Germinal center (tissue), 1 donor: ENCODE measurements at regions not wholly inside any gene's neighbourhood (a gene's known extent, or its start where the extent isn't known, plus 50 kb on each side); places are given as distances from the start of the nearest gene placed in this dataset.

ENCODE experiments used
- DNase-seq: peaks from one replicate; pipeline ENCODE4 v3.0.0; 2012; ENCODE audit warnings: mixed read lengths, low spot score

- DNase-seq = no peak
Observed at GRCh38 chr9:30673132-30673531, 1711.3 kb upstream of the ACO1 start.

DNA sequence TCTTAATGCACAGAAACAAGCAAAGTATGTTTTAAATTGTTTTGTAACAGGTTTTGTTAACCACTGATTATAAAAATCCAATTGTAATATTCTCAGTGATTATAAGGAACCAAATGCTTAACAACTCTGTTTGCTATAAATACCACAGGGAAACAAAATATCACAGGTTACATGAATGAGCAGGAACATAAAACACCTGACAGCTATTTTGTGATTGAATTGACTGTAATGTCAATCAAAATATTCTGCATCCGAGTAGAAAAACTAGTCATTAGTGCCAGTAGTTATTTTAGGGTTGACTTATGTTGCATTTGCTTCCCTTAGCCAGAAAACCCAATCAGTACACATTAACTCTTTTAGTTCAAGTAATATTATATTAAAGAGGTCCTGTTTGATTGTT, 1707.8 kb upstream of the ACO1 start:
- no peak for DNase-seq

GRCh38 chr9:30677221-30677620, 1707.2 kb upstream of the ACO1 start:
- DNase-seq = no peak

GRCh38 chr9:30688801-30689200, 1695.6 kb upstream of the ACO1 start:
- no peak for DNase-seq

- DNase-seq = no peak
Observed at GRCh38 chr9:30697958-30698357, 1686.5 kb upstream of the ACO1 start.

GRCh38 chr9:30711591-30711990, 1672.9 kb upstream of the ACO1 start:
- DNase-seq = no peak

DNA sequence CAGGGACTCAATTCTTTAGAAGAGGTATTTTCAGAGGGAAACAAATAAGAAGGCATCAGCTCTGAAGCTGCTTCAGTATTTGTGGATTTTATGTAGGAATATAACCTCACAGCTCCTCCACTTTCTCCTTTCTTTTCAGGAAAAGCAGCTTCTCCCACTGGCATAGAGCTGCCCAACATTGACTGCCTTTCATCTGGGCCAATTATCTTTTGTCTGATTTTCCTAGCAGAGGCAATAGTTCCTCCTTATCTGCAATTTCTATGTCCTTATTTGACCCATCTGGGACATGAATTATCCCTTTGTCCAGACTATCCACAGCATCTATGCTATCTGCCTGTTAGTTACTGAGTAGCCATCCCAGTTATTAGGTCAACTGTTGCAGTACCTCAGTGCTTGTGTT, 1671.2 kb upstream of the ACO1 start:
- no peak for DNase-seq

DNA sequence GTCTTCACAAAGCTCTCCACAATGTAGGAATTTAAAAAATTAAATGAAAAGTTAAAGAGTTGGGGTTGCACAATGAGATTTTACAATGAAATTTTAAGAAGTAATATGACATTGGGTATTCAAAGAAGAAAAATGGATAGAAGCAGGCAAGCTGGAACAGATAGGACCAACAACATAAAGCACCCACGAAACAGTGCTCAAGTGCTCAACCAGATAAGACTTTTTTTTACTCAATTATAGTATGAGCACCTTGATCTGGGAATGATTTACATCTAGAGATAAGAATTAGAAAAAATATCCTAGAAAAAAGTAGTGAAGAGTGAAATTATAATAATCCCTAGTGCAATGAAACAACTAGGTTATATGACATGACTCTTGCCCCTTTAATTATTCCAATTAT, 1670.1 kb upstream of the ACO1 start:
- DNase-seq = no peak

GRCh38 chr9:30718483-30718882, 1666.0 kb upstream of the ACO1 start:
- DNase-seq = no peak

GRCh38 chr9:30722065-30722464, 1662.4 kb upstream of the ACO1 start:
- DNase-seq = no peak

- DNase-seq = no peak
Observed at GRCh38 chr9:30723656-30724055, 1660.8 kb upstream of the ACO1 start.

GRCh38 chr9:30732060-30732459, 1652.4 kb upstream of the ACO1 start:
- no peak for DNase-seq

GRCh38 chr9:30744871-30745270, 1639.6 kb upstream of the ACO1 start:
- no peak for DNase-seq

- no peak for DNase-seq
Observed at GRCh38 chr9:30746589-30746988, 1637.9 kb upstream of the ACO1 start.

GRCh38 chr9:30757723-30758122, 1626.7 kb upstream of the ACO1 start:
- DNase-seq = no peak

- DNase-seq = no peak
Observed at GRCh38 chr9:30758726-30759446, 1625.6 kb upstream of the ACO1 start.

DNA sequence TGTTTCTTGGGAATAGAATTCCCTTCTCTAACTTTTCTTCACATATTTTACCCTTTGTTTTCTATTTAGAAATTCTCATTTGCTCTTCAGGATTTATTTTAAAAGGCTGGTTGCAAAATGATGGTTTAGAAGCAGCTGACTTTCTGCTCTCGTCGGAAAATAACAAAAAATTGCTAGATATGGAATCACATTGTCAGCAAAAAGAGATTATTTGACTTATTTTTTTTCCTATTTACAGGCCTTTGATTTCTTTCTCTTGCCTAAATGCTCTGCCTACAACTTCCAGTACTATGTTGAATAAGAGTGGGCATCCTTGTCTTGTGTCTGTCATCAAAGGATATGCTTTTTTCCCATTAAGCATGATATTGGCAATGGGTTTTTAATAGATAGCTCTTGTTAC, 1619.1 kb upstream of the ACO1 start:
- no peak for DNase-seq

DNA sequence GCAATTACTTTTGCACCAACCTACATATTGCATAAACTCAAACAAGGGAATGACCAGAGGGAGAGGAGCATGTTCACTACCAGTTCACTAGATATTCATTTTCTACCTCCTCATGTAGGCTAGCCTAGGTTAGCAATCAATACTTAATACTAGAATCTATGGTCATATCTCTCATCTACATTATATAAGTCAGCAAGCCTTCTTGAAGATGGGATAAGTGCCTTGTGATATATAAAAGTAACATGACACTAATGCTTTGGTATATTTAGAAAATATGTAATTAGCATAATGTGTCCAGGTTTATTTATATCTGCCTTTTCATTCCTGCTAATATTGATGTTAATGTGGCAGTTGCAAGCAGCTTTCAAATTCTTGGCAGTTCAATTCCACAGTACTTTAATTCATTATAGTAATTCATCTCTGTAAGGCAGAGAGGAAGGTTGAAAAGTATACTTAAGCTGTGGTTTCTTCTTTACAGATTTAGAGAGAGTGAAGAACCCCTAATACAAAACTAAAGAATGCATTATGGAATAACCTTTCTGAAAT, 1613.2 kb upstream of the ACO1 start:
- DNase-seq = no peak

GRCh38 chr9:30771760-30772159, 1612.7 kb upstream of the ACO1 start:
- DNase-seq = no peak

- no peak for DNase-seq
Observed at GRCh38 chr9:30773427-30773826, 1611.0 kb upstream of the ACO1 start.

DNA sequence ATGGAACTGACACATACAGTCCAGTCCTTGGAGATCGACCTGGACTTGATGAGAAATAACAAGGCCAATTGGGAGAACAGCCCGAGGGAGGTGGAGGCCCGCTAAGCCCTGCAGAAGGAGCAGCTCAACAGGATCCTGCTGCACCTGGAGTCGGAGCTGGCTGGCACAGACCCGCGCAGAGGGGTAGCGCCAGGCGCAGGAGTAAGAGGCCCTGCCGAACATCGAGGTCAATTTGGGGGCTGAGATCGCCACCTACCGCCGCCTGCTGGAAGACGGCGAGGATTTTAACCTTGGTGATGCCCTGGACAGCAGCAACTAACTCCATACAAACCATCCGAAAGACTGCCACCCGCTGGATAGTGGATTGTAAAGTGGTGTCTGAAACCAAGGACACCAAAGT, 1610.1 kb upstream of the ACO1 start:
- no peak for DNase-seq

- no peak for DNase-seq
Observed at GRCh38 chr9:30775236-30775635, 1609.2 kb upstream of the ACO1 start.

DNA sequence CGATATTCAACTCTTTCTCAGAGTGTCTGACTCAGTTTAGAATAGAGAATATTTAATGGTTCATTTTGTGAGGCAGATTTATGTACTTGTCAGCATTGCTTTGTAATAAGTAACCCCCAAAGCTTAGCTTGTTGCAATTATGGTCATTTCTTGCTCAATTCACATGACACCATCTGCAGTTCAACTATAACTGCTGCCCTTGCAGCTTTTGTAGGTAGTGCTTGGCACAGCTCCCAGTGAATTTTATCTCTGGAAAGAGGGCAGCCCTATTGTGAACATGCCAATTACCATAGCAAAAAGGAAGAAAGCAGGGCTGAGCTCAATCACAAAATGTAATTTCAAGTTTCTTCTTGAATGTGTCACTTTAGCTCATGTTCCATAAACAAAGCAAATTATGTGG, 1587.7 kb upstream of the ACO1 start:
- DNase-seq = no peak

- no peak for DNase-seq
Observed at GRCh38 chr9:30799527-30800101, 1584.8 kb upstream of the ACO1 start.
